Neuronal stem cell (in vitro differentiated cells): ENCODE measurements at regions not wholly inside any gene's neighbourhood (a gene's known extent, or its start where the extent isn't known, plus 50 kb on each side); places are given as distances from the start of the nearest gene placed in this dataset.

Experiments
- DNase-seq: peaks from one replicate; pipeline ENCODE4 v3.0.0-alpha.2; 2013; ENCODE audit warnings: low spot score
- H2AFZ ChIP-seq: one replicate; pipeline ENCODE4 v1.6.1; 2013; ENCODE audit warnings: mild to moderate bottlenecking, low read length, inconsistent platforms
- H2AK5ac ChIP-seq: 2 replicates; pipeline ENCODE4 v1.6.1; 2013; ENCODE audit warnings: low read depth, mild to moderate bottlenecking, inconsistent platforms, low read length, moderate library complexity, mixed read lengths
- H2BK120ac ChIP-seq: 2 replicates; pipeline ENCODE4 v1.6.1; 2013; ENCODE audit warnings: low read depth, mild to moderate bottlenecking, inconsistent platforms, low read length, moderate library complexity, mixed read lengths
- H2BK12ac ChIP-seq: one replicate; pipeline ENCODE4 v1.6.1; 2013; ENCODE audit warnings: low read length, inconsistent platforms
- H2BK15ac ChIP-seq: 2 replicates; pipeline ENCODE4 v1.6.1; 2013; ENCODE audit warnings: mild to moderate bottlenecking, low read length, inconsistent platforms, mixed read lengths
- H2BK5ac ChIP-seq: one replicate; pipeline ENCODE4 v1.6.1; 2013; ENCODE audit warnings: inconsistent platforms, mild to moderate bottlenecking, low read length, moderate library complexity
- H3K14ac ChIP-seq: one replicate; pipeline ENCODE4 v1.6.1; 2013; ENCODE audit warnings: low read length, inconsistent platforms
- H3K18ac ChIP-seq: 2 replicates; pipeline ENCODE4 v1.6.1; 2013; ENCODE audit warnings: low read length, inconsistent platforms
- H3K23ac ChIP-seq: 2 replicates; pipeline ENCODE4 v1.6.1; 2013; ENCODE audit warnings: low read depth, mild to moderate bottlenecking, mixed read lengths, low read length, inconsistent platforms; ENCODE audit not compliant: poor library complexity
- H3K27ac ChIP-seq: replicated peaks from 3 replicates; pipeline ENCODE4 v1.5.1; 2013; ENCODE audit warnings: low read length, inconsistent platforms
- H3K27me3 ChIP-seq, 3 experiments: 2 replicates each; pipeline ENCODE4 v1.6.1; 2013; ENCODE audit warnings: low read length in 3 of 3, mild to moderate bottlenecking in 2 of 3, inconsistent platforms in 1 of 3, low read depth in 1 of 3, mixed read lengths in 1 of 3, moderate library complexity in 1 of 3; ENCODE audit not compliant: control insufficient read depth in 3 of 3, insufficient read depth in 3 of 3
- H3K36me3 ChIP-seq, 2 donors: replicated peaks in 1 of 2; 2 replicates each; pipeline ENCODE4 v1.6.1; 2013; ENCODE audit warnings: low read length in 2 of 2; ENCODE audit not compliant: control insufficient read depth in 2 of 2, insufficient read depth in 2 of 2
- H3K4ac ChIP-seq: 2 replicates; pipeline ENCODE4 v1.6.1; 2013; ENCODE audit warnings: inconsistent platforms, mild to moderate bottlenecking, low read length, moderate library complexity
- H3K4me1 ChIP-seq, 2 donors: 1 replicate in 1 of 2; 2 replicates in 1 of 2; pipeline ENCODE4 v1.6.1; 2013; ENCODE audit warnings: low read length in 2 of 2, low read depth in 1 of 2; ENCODE audit not compliant: control insufficient read depth in 2 of 2, insufficient read depth in 1 of 2
- H3K4me2 ChIP-seq: one replicate; pipeline ENCODE4 v1.6.1; 2013; ENCODE audit warnings: mild to moderate bottlenecking, low read length, inconsistent platforms; ENCODE audit not compliant: insufficient read depth, poor library complexity, severe bottlenecking
- H3K4me3 ChIP-seq, 2 donors: 2 replicates each; pipeline ENCODE4 v1.5.1; 2013; ENCODE audit warnings: low read length in 2 of 2, mild to moderate bottlenecking in 2 of 2, inconsistent platforms in 1 of 2, moderate library complexity in 1 of 2
- H3K79me1 ChIP-seq: one replicate; pipeline ENCODE4 v1.6.1; 2013; ENCODE audit warnings: low read depth, mild to moderate bottlenecking, inconsistent platforms, low read length, moderate library complexity
- H3K9ac ChIP-seq: one replicate; pipeline ENCODE4 v1.6.1; 2013; ENCODE audit warnings: mild to moderate bottlenecking, low read depth, low read length, inconsistent platforms; ENCODE audit not compliant: poor library complexity
- H3K9me3 ChIP-seq, 2 donors: replicated peaks in 1 of 2; 2 replicates each; pipeline versions ENCODE3 to v1.6.1; 2013; ENCODE audit warnings: low read length in 2 of 2, mild to moderate bottlenecking in 2 of 2, inconsistent platforms in 1 of 2, low read depth in 1 of 2, mixed read lengths in 1 of 2, moderate library complexity in 1 of 2; ENCODE audit not compliant: control insufficient read depth in 2 of 2, insufficient read depth in 1 of 2
- H4K8ac ChIP-seq: one replicate; pipeline ENCODE4 v1.6.1; 2013; ENCODE audit warnings: low read depth, mild to moderate bottlenecking, inconsistent platforms, low read length, moderate library complexity
- H4K91ac ChIP-seq: one replicate; pipeline ENCODE4 v1.6.1; 2013; ENCODE audit warnings: low read length, low read depth, mild to moderate bottlenecking, inconsistent platforms; ENCODE audit not compliant: poor library complexity
- WGBS, 2 donors: extraction: QIAGEN DNeasy Blood & Tissue Kit; methylation state at CpG; one replicate each; pipeline ENCODE4 v1.1.7; 2013; ENCODE audit warnings: missing lambda C conversion rate in 2 of 2, mixed read lengths in 1 of 2; ENCODE audit not compliant: insufficient read length in 2 of 2, insufficient replicate concordance in 1 of 2; ENCODE audit errors: extremely low coverage in 2 of 2; 5-methylcytosine and 5-hydroxymethylcytosine counted together

GRCh38 chr10:62582804-62583208 lies 208.6 kb downstream of the ZNF365 start:
- no peak overlapping the region for H3K4ac ChIP-seq
- no peaks in the 10 kb centered on the region for H3K36me3 ChIP-seq
- no peak overlapping the region for H2BK12ac ChIP-seq
- H3K23ac ChIP-seq = no peak overlapping the region
- H4K8ac ChIP-seq = no peak overlapping the region
- H3K9me3 ChIP-seq = no peaks in the 10 kb centered on the region
- no peak for DNase-seq
- no peak overlapping the region for H2BK15ac ChIP-seq
- H3K9ac ChIP-seq = no peak overlapping the region
- no peak overlapping the region for H2AFZ ChIP-seq
- WGBS, 2 donors = no CpG with 5 or more reads among the region's 7 CpGs
- no peak overlapping the region for H3K14ac ChIP-seq
- H3K79me1 ChIP-seq = no peaks in the 10 kb centered on the region
- H3K4me1 ChIP-seq = no peaks in the 10 kb centered on the region
- H3K4me2 ChIP-seq = no peak overlapping the region
- no peak overlapping the region for H2BK5ac ChIP-seq
- H3K18ac ChIP-seq = no peak overlapping the region
- no peak overlapping the region for H3K4me3 ChIP-seq
- H3K27ac ChIP-seq = no peak overlapping the region
- H3K27me3 ChIP-seq = no peaks in the 10 kb centered on the region
- H4K91ac ChIP-seq = no peak overlapping the region
- H2BK120ac ChIP-seq = no peak overlapping the region
- H2AK5ac ChIP-seq = no peak overlapping the region

- no peak overlapping the region for H3K4ac ChIP-seq
- H3K27ac ChIP-seq = no peak overlapping the region
- no peaks in the 10 kb centered on the region for H3K27me3 ChIP-seq
- no peak overlapping the region for H4K8ac ChIP-seq
- H2BK12ac ChIP-seq = no peak overlapping the region
- no peak overlapping the region for H2BK120ac ChIP-seq
- DNase-seq = no peak
- H4K91ac ChIP-seq = no peak overlapping the region
- no peak overlapping the region for H3K23ac ChIP-seq
- H3K18ac ChIP-seq = no peak overlapping the region
- H3K4me3 ChIP-seq = no peak overlapping the region
- H2BK15ac ChIP-seq = no peak overlapping the region
- no peak overlapping the region for H2AK5ac ChIP-seq
- H3K14ac ChIP-seq = no peak overlapping the region
- H2BK5ac ChIP-seq = no peak overlapping the region
- H3K4me2 ChIP-seq = no peak overlapping the region
- H3K9ac ChIP-seq = no peak overlapping the region
- no peaks in the 10 kb centered on the region for H3K9me3 ChIP-seq
- no CpG with 5 or more reads among the region's 3 CpGs for WGBS, 2 donors
- no peaks in the 10 kb centered on the region for H3K79me1 ChIP-seq
- H3K36me3 ChIP-seq = no peaks in the 10 kb centered on the region
- no peak overlapping the region for H2AFZ ChIP-seq
- H3K4me1 ChIP-seq = no peaks in the 10 kb centered on the region
Measured at GRCh38 chr10:62583876-62584615, 209.9 kb downstream of the ZNF365 start.

- Histone ChIP-seq H4K91ac (no peak overlapping the region), H4K8ac (no peak overlapping the region)
Measured at GRCh38 chr10:62584731-62585130, 210.6 kb downstream of the ZNF365 start.

GRCh38 chr10:62585211-62585775 lies 211.1 kb downstream of the ZNF365 start:
- no CpG with 5 or more reads among the region's 6 CpGs for WGBS, 2 donors
- H4K8ac ChIP-seq = no peak overlapping the region
- H3K27me3 ChIP-seq = no peaks in the 10 kb centered on the region
- H3K36me3 ChIP-seq = no peaks in the 10 kb centered on the region
- no peak overlapping the region for H3K4me3 ChIP-seq
- H3K4me2 ChIP-seq = no peak overlapping the region
- no peaks in the 10 kb centered on the region for H3K9me3 ChIP-seq
- no peaks in the 10 kb centered on the region for H3K4me1 ChIP-seq
- no peak overlapping the region for H3K18ac ChIP-seq
- no peaks in the 10 kb centered on the region for H3K79me1 ChIP-seq
- no peak overlapping the region for H2AFZ ChIP-seq
- H2BK120ac ChIP-seq = no peak overlapping the region
- no peak overlapping the region for H3K23ac ChIP-seq
- no peak for DNase-seq
- no peak overlapping the region for H2BK12ac ChIP-seq
- no peak overlapping the region for H3K9ac ChIP-seq
- H2AK5ac ChIP-seq = no peak overlapping the region
- no peak overlapping the region for H2BK5ac ChIP-seq
- H4K91ac ChIP-seq = no peak overlapping the region
- no peak overlapping the region for H3K27ac ChIP-seq
- no peak overlapping the region for H2BK15ac ChIP-seq
- H3K14ac ChIP-seq = no peak overlapping the region
- no peak overlapping the region for H3K4ac ChIP-seq

More at GRCh38 chr10:62584731-62585130, 210.6 kb downstream of the ZNF365 start:
- no peaks in the 10 kb centered on the region for H3K27me3 ChIP-seq
- H2BK12ac ChIP-seq = no peak overlapping the region
- H3K9me3 ChIP-seq = no peaks in the 10 kb centered on the region
- no peak overlapping the region for H3K23ac ChIP-seq
- no peak overlapping the region for H2BK15ac ChIP-seq
- H3K27ac ChIP-seq = no peak overlapping the region
- no peaks in the 10 kb centered on the region for H3K4me1 ChIP-seq
- H3K4me2 ChIP-seq = no peak overlapping the region
- H3K4me3 ChIP-seq = no peak overlapping the region
- no peak overlapping the region for H3K4ac ChIP-seq
- no peak overlapping the region for H2BK120ac ChIP-seq
- no peak overlapping the region for H2AFZ ChIP-seq
- H3K9ac ChIP-seq = no peak overlapping the region
- H3K18ac ChIP-seq = no peak overlapping the region
- no peak overlapping the region for H2BK5ac ChIP-seq
- H3K14ac ChIP-seq = no peak overlapping the region
- no CpG with 5 or more reads among the region's 2 CpGs for WGBS, 2 donors
- H3K79me1 ChIP-seq = no peaks in the 10 kb centered on the region
- H2AK5ac ChIP-seq = no peak overlapping the region
- H3K36me3 ChIP-seq = no peaks in the 10 kb centered on the region
- no peak for DNase-seq
